HL-60 (cell line): ENCODE measurements at regions not wholly inside any gene's neighbourhood (a gene's known extent, or its start where the extent isn't known, plus 50 kb on each side); places are given as distances from the start of the nearest gene placed in this dataset.
A peak's percentile ranks its signal among the peaks of the same experiment; 100 is the strongest.
"Not testable (repeated sequence)": the region's sequence is repeated elsewhere in the genome, so short reads cannot be mapped to it uniquely, and the experiment has no call there.

Experiments
- DNase-seq, 2 experiments: peaks; one replicate each; pipeline ENCODE4 v3.0.0-alpha.2; 2010 to 2020; ENCODE audit warnings: low read depth in 1 of 2, low spot score in 1 of 2
- H3K27ac ChIP-seq: fragments of 250-450 bp; sonication (Bioruptor Pico); replicated peaks from 2 replicates; pipeline ENCODE4 v1.5.1; 2020; ENCODE audit warnings: mild to moderate bottlenecking, moderate library complexity
- H3K27me3 ChIP-seq: fragments of 250-450 bp; sonication (Bioruptor Pico); 2 replicates; pipeline ENCODE4 v1.5.1; 2021; ENCODE audit warnings: mild to moderate bottlenecking, moderate library complexity; ENCODE audit not compliant: insufficient read depth, poor library complexity, severe bottlenecking
- H3K4me3 ChIP-seq: replicated peaks from 2 replicates; pipeline ENCODE4 v1.5.1; 2011; ENCODE audit warnings: mild to moderate bottlenecking, control low read depth, low read length; ENCODE audit not compliant: insufficient read depth
- GABPA ChIP-seq: IDR thresholded peaks from 2 replicates; pipeline ENCODE4 v1.6.1; 2012; ENCODE audit warnings: low read depth
- POLR2AphosphoS5 ChIP-seq: IDR thresholded peaks from 2 replicates; pipeline ENCODE4 v1.6.1; 2012; ENCODE audit warnings: low read depth
- SPI1 ChIP-seq: IDR thresholded peaks from 2 replicates; pipeline ENCODE4 v1.6.1; 2012; ENCODE audit warnings: low read depth, mild to moderate bottlenecking, borderline replicate concordance
- TF ChIP-seq, protein P1 (sequence below): IDR thresholded peaks from one replicate; pipeline ENCODE4 v1.5.1; 2011; ENCODE audit warnings: low read length, control low read depth, inconsistent platforms; ENCODE audit not compliant: insufficient read depth
- TF ChIP-seq, protein P2 (sequence below): IDR thresholded peaks from 2 replicates; pipeline ENCODE4 v1.6.1; 2012; ENCODE audit warnings: low read depth; ENCODE audit not compliant: insufficient replicate concordance

DNA sequence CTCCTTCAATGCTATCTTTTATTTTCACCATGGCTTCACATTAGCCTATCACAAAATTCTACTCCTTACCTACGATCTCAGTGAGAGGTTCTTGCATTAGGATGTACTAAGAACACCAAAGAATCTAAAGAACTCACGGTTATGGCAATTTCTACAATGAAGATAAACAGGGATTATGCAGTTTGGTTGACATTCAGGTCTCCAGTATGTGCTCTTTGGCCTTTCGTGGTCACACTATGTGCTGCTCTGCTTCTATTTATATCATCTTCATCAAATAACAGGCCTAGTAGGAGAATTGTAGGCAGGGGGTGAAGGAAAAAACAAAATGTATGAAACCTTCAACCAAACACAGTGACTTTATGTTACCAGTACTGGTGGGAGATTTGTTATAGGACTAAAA, 194.0 kb upstream of the SAMSN1 start:
- Histone ChIP-seq H3K27me3 (no peaks in the 10 kb centered on the region), H3K4me3 (no peak overlapping the region), H3K27ac (no peak overlapping the region)
- DNase-seq, result no peak
- no peak for TF ChIP-seq POLR2AphosphoS5
- TF ChIP-seq SPI1, result no peak
- TF ChIP-seq, protein P1, sequence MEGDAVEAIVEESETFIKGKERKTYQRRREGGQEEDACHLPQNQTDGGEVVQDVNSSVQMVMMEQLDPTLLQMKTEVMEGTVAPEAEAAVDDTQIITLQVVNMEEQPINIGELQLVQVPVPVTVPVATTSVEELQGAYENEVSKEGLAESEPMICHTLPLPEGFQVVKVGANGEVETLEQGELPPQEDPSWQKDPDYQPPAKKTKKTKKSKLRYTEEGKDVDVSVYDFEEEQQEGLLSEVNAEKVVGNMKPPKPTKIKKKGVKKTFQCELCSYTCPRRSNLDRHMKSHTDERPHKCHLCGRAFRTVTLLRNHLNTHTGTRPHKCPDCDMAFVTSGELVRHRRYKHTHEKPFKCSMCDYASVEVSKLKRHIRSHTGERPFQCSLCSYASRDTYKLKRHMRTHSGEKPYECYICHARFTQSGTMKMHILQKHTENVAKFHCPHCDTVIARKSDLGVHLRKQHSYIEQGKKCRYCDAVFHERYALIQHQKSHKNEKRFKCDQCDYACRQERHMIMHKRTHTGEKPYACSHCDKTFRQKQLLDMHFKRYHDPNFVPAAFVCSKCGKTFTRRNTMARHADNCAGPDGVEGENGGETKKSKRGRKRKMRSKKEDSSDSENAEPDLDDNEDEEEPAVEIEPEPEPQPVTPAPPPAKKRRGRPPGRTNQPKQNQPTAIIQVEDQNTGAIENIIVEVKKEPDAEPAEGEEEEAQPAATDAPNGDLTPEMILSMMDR, result no peak
- TF ChIP-seq, protein P2, sequence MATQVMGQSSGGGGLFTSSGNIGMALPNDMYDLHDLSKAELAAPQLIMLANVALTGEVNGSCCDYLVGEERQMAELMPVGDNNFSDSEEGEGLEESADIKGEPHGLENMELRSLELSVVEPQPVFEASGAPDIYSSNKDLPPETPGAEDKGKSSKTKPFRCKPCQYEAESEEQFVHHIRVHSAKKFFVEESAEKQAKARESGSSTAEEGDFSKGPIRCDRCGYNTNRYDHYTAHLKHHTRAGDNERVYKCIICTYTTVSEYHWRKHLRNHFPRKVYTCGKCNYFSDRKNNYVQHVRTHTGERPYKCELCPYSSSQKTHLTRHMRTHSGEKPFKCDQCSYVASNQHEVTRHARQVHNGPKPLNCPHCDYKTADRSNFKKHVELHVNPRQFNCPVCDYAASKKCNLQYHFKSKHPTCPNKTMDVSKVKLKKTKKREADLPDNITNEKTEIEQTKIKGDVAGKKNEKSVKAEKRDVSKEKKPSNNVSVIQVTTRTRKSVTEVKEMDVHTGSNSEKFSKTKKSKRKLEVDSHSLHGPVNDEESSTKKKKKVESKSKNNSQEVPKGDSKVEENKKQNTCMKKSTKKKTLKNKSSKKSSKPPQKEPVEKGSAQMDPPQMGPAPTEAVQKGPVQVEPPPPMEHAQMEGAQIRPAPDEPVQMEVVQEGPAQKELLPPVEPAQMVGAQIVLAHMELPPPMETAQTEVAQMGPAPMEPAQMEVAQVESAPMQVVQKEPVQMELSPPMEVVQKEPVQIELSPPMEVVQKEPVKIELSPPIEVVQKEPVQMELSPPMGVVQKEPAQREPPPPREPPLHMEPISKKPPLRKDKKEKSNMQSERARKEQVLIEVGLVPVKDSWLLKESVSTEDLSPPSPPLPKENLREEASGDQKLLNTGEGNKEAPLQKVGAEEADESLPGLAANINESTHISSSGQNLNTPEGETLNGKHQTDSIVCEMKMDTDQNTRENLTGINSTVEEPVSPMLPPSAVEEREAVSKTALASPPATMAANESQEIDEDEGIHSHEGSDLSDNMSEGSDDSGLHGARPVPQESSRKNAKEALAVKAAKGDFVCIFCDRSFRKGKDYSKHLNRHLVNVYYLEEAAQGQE, result no peak
- no peak for TF ChIP-seq GABPA

DNA sequence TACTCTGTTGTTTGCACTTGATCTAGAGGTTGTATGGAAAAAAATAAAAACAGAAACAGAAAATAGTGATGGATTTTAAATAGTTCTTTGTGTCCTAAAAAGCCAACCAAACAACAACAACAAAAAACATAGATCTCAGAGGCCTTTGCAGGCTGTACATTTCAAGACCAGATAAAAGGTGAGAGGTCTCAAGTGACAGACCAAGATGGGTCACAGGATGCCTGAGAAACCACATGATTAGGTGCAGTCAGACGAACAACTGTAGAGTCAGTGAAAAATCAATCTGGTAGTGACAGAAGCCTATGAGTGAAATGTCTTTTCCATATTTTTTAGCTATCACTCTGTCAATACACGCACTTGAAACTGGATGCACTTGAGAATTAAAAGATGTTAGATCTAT, 193.5 kb upstream of the SAMSN1 start:
- no peaks in the 10 kb centered on the region for H3K27me3 ChIP-seq
- TF ChIP-seq SPI1, result no peak
- TF ChIP-seq POLR2AphosphoS5, result no peak
- TF ChIP-seq, protein P2, result no peak
- TF ChIP-seq GABPA, result no peak
- H3K4me3 ChIP-seq, result no peak overlapping the region
- no peak for DNase-seq
- H3K27ac ChIP-seq, result no peak overlapping the region

GRCh38 chr21:14738576-14738975, 192.5 kb upstream of the SAMSN1 start:
- H3K4me3 ChIP-seq, H3K27ac ChIP-seq, H3K27me3 ChIP-seq, DNase-seq: not testable (repeated sequence)

DNA sequence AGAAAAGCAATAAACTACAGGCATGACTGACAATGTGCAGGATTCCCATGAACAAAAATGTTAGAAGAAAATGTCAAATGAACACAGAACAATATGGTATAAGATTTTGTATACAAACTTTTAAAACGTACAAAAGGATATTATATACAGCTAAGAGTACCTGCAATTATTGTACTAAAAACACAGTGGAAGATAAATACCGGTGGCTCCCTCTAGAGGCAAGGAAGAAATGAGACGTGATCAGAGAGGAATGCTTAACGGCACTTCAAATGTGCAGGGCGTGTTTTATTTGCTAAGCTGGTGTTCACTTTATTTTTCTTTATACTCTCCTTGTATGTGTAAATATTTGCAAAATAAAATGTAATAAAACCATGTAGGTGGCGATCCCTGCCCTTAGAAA, 191.8 kb upstream of the SAMSN1 start:
- Histone ChIP-seq H3K27me3 (no peaks in the 10 kb centered on the region), H3K4me3 (no peak overlapping the region), H3K27ac (no peak overlapping the region)
- TF ChIP-seq, protein P2, result no peak
- TF ChIP-seq GABPA (no peak), SPI1 (no peak)
- TF ChIP-seq, protein P1, result peak; percentile 59
- peak; percentile 35 to 75 for DNase-seq
